ENCODE measurements at regions not wholly inside any gene's neighbourhood (a gene's known extent, or its start where the extent isn't known, plus 50 kb on each side); places are given as distances from the start of the nearest gene placed in this dataset.
"Not testable (repeated sequence)": the region's sequence is repeated elsewhere in the genome, so short reads cannot be mapped to it uniquely, and the experiment has no call there.

DNA sequence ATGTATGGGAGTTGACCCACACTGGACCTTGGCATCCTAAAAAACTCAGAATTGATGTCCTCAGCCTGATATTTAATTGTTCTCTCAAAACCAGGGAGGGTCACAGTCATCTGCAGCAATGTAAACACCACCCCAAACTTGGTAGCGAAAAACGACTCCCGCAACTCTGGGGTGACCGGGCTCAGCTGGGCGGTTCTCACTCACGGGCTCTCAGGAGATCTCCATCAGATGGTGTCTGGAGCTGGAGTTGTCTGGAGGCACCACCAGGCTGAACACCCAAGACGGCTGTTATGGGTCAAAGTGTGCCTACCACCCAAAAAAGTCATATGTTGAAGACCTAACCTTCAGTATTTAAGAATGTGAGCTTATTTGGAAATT is 50.9 kb upstream of the NXT1 start:
- DNase-seq: no peak

DNA sequence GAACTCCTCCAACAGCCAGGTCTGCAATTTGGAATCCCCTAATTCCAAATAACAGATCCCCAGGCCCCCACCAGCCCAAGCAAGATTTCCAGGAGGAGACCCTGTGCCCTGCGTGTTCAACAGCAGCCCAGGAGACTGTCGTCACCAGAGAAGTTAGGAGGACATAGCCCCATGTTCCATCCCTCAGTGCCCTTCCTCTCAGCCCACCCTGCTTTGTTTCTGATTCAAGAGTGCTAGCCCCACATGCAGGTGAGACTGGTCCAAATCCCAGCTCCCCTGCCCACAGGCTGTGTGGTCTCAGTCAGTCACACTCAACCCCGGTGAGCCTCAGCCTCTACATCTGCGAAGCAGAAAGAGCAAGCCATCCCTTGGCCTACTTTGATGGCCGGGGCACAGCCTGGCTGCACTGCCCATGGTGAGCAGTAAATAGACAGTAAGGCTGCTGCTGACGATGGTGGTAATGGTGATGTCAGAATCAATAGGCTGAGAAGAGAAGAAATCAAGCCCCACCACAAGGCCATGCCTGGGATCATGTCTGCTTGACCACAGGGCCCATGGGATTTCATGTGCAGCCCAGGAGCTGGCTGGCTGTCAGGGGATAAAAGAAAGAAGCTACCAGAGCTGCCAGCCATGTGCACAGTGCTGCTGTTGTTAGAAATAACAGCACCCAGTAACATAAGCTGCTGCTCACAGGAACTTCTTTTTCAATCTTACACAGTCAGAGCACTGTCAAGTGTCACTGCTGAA is 51.5 kb upstream of the NXT1 start:
- no peak for DNase-seq

DNA sequence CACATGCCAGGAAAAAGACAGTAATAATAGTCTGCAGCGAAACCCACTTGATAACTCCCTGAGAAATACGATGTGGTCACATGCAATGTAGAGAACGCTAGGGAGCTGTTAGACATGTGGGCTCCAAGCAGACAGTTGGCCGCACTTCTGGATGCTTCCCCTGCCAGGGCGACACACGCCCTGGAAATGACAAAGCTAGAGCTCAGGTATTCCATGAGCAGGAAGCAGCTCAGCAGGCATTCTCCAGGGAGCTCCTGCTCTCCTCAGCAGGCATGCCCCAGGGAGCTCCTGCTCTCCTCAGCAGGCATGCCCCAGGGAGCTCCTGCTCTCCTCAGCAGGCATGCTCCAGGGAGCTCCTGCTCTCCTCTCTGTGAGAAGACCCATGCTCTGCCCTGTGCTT is 52.4 kb upstream of the NXT1 start:
- DNase-seq: no peak

DNA sequence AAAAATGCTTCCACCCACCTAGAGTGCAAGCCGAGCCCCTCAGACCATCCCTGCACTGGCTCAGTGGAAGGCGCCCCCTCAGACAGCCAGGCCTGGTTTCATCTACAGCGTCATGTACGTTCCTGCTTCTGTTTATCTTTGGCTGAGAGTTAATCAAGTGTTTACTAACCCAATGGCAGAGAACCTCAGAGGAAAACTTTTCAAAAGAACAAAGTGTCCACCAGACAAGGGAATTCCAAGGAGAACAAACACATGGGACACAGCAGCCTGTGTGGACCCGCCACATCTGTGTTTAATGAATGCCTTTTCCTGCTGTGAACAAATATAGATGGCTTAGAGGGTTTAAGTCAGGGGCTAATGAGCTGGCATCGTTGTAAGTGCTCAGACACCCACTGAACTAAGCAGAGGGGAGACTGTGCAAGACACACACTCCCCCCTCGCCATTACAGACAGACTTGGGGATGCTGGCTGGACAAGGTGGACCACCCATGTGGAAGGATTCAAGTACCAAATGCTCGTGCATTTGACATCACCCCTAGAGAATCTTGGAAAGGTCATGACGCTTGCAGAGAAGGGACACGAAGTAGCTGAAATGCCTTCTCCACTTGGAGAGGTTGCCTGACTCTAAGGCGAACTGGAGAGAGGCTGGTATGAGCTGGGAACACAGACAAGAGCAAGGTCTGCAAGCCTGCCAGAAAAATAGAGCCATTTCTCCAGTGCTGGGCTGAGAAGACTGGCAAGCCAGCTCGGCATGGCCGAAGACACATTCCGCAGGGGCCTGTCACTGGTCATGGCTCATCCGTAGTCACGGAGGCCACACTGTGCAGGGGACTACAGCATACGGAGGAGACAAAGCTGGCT is 53.5 kb upstream of the NXT1 start:
- DNase-seq: no peak

DNA sequence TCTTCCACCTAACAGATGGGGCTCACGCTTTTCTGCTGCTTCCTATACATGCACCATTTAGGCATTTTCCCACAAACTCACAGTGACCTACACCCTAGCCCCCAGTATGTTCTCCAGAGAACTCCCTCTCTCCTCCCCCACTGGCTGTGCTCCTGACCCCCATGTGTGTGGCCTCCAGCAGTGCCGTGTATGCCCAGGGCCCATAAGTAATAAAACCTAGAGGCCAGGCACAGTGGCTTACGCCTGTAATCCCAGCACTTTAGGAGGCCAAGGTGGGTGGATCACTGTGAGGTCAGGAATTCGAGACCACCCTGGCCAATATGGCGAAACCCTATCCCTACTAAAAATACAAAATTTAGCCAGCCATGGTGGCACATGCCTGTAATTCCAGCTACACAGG is 54.7 kb upstream of the NXT1 start:
- no peak for DNase-seq

DNA sequence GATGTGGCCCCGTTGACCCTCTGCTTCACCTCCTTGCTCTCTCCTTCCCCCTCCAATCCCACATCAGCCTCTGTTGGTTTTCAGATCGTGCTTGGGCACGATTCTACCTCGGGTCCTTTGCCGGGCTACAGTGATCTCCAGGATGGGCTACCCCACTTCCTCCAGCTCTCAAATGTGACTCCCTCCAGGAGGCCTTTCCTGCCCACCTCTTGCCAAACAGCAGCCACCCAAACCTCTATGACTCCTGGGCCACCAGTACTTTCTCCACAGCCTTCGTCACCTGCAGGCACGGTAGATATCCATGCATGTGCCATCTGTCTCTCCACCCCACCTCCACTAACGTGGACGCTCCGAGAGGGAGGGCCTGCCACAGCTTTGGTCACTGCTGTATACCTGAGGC is 55.9 kb upstream of the NXT1 start:
- no peak for DNase-seq

DNA sequence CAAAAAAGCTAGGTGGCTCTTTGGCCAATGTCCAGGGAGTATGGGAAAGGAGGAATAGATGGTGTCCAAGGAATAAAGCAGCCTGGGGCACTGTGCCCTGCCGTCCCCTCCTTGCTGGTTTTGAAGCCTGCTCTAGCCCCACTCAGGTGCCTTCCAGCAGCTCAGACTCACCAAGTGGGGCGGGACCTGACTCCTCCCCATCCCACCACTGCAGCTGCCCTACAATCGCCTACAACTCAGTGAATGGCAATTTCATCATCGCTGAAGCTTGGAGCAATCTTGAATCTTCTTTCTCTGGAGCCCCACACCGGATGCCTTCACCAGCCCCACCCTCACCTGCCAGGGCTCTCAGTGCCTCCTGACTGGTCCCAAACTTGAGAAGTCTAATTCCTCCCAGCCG is 56.4 kb upstream of the NXT1 start:
- no peak for DNase-seq

DNA sequence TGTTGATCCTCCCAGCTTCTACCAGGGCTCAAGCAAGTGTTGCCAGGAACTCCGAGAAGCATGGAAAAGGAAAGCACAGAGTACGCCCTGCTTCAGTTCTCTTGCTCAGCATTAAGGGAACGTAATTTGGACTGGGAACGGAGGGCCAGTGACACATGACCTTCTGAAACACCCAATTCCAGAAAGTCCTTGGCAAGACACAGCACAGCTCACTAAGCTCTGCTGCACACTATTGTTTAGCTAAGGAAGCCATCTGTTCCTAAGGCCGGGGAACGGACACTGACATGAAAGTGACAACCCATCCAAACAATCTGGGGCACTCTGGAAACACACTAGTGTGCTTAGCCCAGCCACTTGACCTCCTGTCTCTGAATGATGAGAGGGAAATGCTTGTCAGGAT is 56.9 kb upstream of the NXT1 start:
- DNase-seq: no peak

DNA sequence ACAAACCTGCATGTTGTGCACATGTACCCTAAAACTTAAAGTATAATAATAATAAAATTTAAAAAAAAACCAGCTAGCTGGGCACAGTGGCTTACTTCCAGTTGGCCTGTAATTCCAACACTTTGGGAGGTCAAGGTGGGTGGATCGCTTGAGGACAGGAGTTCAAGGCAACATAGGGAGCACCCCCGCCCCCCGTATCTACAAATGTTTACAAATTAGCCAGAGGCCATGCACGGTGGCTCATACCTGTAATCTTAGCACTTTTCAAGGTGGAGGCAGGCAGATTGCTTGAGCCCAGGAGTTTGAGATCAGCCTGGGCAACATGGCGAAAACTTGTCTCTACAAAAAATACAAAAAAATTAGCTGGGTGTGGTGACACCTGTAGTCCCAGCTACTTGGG is 58.3 kb upstream of the NXT1 start:
- DNase-seq: not testable (repeated sequence)

DNA sequence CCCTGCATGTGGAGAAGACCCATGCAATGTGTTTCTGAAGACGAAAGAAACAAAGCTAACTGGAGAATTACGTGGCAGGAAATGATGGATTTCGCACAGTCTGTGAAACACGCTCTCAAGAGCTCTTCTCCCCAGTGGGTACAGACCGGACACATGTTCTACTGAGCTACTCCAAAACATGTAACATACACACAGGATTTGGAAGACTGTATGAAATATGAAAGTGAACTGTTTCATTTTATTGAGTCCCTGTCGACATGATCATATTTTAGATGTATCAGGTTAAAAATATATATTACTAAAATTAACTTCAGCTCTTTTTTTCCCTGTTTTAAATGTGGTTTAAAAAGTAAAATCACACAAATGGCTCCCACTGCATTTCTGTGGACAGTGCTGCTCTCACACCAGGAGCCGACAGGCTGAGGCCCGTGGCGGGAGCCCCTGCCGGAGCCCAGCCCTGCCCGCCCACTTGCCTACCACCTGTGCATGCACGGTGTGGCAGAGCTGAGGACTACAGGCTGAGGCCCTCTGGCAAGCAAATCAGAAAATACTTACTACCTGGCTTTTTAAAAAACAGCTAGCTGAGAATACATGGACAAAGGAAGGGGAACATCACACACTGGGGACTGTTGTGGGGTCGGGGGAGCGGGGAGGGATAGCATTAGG is 58.9 kb upstream of the NXT1 start:
- no peak for DNase-seq

DNA sequence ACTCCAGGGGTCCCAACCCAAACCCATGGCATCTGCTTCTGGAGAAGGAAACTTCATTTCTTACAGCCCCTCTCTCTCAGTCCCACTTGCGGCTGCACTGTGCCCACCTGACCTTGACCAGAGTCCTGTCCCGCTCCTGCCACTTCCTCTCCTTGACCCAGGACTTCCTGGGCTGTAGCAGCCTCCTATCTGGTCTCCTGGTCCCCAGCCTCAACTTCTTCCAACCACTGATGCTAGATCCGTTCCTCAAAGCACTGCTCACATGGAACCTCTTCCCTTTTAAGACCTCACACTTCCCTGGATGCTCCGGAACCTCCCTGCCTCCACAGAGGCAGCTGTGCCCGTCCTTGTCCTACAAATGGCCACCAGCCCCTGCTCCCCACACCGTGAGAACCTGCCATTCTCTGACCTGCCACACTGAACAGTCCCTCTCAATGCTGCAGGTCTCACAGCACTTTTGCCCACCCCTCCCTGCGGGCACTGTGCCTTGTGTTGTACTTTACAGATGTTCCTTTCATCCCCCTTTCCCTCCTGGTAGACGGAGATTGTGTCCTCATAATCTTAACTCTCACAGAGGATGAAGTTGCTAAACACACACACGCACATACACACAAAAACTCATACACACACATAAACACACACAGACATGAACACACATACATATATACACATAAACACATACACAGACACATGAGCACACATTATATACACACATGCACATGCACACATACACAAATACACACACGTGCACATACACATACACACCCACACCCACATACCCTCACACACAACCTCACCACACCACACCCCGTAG is 59.6 kb upstream of the NXT1 start:
- no peak for DNase-seq

DNA sequence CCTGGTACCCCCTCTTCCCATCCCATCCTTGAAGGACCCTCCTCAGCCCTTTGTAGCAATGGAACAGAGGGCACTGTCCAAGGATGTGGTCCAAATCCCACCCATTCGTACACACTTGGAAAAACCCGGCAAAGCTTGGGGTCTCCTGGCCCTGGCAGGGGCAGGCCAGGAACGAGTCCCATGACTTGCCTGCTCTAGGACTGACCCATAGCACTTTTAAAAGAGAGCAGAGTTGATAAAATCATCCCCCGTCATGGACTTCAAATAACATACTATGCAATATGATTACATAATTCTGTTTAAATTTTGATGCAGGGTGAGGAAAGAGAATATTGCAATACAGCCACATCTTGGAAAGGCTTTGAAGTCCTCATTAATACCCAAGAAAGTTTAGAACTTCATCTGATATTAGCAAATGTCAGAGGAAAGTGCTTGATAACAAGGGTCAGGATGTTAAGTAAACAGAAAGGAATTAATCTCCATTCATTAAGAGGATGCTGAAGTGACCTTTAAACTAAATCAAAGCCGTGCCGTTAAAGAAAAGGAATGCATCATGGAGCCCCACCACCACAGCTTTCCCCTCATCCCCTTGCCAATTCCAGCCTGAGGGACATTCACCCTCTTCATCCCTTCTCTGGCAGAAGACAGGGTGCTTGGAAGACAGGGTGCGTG is 60.7 kb upstream of the NXT1 start:
- no peak for DNase-seq

DNA sequence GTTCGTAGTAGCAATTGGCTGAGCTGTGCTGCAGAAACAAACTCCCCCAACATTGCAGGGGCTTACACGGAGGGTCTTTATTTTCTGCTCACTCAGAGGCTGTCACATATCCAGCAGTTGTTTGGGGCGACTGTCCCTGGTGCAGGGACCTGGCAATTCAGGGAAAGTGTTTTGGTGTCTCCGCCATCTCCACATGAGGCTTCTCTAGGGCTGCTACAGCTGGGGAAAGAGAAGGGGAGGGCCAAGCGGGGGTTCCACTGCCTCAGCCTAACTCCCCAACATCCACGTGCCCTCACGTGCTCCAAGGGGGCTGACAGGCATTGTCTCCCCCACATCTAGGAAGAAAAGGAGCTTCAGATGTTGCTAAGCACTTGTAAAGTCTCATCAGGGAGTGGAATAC is 61.3 kb upstream of the NXT1 start:
- no peak for DNase-seq

DNA sequence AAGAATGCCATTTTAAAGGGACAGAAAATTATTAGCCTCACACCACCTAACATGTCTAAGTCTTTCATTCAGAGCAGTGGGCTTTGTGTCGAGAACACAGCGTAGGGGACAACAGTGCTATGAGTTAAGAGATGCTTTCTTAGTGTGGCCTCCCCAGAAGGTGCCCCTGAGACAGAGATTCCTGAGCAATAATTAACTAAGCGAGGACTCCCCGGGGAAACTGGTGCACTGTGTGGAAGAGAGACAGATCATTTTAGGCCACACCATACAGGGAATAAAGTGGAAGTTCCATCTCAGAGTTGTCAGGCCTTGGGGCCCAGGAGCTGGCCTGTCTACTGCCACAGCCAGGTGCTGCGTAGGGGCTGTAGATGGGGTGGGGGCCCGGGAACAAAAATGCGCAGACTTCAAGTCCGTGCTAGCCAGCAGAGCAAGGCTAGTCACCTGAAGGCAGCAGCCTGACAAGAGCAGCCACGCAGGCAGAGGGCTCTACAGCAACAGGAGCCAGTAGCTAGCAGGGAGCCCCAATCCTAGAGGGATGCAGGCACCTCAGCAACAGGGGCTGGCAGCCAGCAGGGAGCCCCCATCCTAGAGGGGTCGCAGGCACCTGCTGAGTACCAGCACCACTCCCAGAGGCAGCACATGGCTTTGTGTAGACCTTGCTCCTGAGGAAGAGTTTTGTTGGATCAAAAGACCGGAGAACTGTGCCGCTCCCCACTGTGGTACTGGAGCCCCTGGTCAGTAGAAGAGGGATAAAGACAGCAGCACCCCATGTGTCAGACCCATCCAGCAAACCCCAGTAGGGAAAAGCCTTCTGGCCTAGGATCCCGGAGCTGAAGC is 63.0 kb upstream of the NXT1 start:
- no peak for DNase-seq

DNA sequence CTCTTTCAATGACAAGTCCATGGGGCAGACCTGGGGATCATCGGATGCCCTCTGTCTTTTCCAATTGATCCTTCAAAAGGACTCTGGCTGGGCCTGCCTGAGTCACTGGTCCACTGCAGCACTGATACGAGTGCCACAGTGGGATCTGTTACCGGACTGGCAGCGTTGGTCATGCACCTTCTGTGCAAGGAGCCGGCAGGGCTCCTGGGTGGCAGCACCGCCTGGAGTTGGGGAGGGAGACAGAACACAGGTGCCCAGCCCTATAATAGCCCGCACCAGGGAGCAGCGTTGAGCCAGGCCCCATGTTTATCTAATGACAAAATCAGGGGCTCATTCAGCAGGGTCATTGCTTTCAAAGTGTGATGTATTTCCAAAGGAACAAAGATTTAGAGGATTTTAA is 64.2 kb upstream of the NXT1 start:
- no peak for DNase-seq

DNA sequence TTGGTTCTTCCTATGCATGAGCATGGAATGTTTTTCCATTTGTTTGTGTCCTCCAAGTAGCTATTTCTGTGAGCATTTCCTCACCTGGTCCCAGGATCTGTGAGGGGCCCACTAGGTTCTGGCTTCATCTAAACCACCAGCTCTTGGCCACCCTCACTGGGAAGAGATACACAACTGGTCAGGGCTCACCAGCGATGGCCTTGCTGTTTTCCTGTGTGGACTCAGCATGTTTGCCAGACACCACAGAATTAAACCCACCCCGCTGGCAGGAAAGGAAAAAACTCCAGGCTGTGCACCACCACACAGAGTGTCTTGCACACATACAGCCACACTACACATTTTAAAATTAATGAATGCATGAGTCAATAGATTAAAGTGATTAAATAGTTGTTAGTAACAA is 65.1 kb upstream of the NXT1 start:
- no peak for DNase-seq

DNA sequence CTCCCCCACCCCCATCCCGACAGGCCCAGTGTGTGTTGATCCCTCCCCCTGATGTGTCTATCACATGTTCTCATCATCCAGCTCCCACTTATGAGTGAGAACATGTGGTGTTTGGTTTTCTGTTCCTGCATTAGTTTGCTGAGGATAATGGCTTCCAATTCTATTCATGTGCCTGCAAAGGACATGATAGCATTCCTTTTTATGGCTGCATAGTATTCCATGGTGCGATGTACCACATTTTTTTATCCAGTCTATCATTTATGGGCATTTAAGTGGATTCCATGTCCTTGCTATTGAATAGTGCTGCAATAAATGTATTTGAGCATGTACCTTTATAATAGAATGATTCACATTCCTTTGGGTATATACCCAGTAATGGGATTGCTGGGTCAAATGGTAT is 66.6 kb upstream of the NXT1 start:
- no peak for DNase-seq

DNA sequence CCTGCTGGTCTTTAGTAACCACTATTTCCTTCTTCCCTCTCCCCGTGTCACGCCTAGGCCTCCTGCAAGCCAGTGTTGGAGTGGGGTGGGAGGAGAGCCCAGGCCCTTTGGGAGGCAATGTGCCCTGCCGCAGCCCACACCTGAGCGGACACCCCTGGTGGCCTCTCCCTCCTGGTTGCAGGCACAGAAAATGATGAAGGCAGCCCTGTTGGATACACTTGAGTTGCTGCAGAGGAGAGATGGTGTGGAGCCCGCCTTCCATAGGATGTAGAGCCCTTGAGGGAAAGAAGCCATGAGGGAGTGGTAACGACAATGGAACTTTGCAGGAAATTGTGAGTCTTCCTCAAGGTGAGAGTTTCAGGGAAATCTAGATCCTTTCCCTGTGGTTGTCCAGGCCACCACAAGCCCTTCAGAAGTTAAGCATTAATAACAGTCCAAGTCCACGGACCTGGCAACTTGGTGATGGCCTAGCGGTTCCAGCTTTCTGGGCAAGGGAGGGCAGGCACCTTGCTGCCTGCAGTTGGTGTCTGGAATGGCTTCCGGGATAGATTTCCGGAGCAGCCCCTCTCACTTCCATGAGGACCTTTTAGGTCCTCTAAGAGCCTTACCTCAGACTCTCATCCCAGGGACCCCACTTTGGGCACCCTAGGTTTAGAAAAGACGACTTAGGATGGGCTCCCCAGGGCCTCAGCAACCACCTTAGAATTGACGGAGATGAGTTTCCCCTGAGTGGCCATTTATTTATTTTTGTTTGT is 67.3 kb upstream of the NXT1 start:
- no peak for DNase-seq

DNA sequence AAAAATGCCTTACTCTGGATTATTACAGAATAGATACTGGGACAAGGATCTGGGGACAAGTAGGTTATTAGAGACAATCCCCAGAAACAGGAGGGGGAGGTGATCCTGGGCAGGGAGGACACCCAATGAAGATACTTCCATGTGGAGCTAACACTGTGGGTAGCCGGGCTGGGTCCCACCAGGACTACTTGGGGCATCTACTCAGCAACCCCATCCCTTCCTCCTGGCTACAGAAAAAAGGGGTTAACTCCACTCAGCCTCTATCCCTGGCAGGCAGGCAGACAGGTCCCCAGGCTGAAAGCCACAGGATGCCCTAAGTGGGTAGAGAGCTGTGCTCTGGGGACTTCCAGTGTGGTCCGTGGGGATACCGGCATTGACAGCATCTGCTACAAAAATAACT is 68.0 kb upstream of the NXT1 start:
- DNase-seq: no peak

DNA sequence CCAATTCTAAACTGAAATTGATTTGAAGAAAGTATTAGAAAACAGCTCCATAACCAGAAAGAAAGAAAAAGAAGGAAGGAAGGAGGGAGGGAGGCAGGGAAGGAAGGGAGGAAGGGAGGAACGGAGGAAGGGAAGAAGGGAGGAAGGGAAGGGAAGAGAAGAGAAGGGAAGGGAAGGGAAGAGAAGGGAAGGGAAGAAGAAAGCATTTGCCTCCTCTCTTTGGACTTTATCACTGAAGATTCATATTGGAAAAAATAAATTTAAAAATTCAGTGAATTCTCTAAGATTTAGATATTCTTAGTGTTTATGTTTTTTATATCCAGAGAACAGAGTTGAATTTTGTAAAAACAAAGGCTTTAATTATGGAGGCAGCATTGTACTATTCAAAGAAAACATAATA is 68.5 kb upstream of the NXT1 start:
- DNase-seq: no peak

DNA sequence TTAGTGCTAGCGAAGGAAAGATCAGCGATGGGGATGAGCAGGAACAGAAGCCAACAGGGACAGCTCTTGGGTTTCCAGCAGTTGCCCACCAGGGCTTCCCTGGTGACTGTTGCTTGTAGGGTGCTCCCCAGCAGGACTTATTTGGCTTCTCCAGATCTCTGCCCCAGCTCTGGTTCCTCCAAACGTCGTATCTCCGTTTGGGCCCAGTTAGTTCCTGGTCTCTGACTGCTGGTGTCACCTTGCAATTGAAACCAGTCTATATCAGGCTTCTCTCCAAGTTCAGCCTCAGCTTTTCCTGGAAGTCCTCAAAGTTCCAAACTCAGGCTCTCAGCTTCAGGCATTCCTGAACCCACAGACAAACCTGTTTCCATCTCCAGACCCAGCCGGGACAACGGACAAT is 70.8 kb upstream of the NXT1 start:
- no peak for DNase-seq
